HepG2 (cell line): ENCODE measurements at regions not wholly inside any gene's neighbourhood (a gene's known extent, or its start where the extent isn't known, plus 50 kb on each side); places are given as distances from the start of the nearest gene placed in this dataset.

Source experiments
- ATAC-seq: fragments of 200-7000 bp; cut with Tn5 transposase; 3 replicates; pipeline ENCODE4 v1.9.1; 2020; ENCODE audit warnings: mild to moderate bottlenecking, moderate library complexity
- BruUV-seq: library from RNA; stranded (reverse); fragments of 400-500 nt; replicated peaks from 2 replicates; lab custom pipeline; 2021; lab: Mats Ljungman, UMichigan
- CTCF ChIA-PET: fragments of 300-600 bp; formaldehyde crosslinking; extraction: SDS; loops from one replicate; lab custom pipeline; 2021; ENCODE audit warnings: low total read pairs, inconsistent platforms, low intra/inter-chr PET ratio; lab: Yijun Ruan, JAX
- POLR2A ChIA-PET: fragments of 350-600 bp; sonication (Branson Sonifier 250); formaldehyde crosslinking; loops from one replicate; lab custom pipeline; 2020; ENCODE audit warnings: antibody characterized with exemption, inconsistent platforms; lab: Yijun Ruan, JAX
- DNase-seq: peaks from one replicate; pipeline ENCODE4 v3.0.0-alpha.2; 2015; ENCODE audit warnings: low spot score
- FAIRE-seq: peaks from 3 replicates; lab custom pipeline; 2011; peaks lifted over from hg19 to GRCh38; lab: Jason Lieb, UNC
- H2AFZ ChIP-seq: one replicate; pipeline ENCODE4 v1.6.1; 2011; ENCODE audit warnings: low read length, inconsistent platforms
- H3K27ac ChIP-seq: fragments of 300-600 bp; 3 replicates; pipeline ENCODE4 v1.8.0; 2011; ENCODE audit warnings: mixed run types, mild to moderate bottlenecking, mixed read lengths, low read length, inconsistent platforms; ENCODE audit not compliant: insufficient read depth; ENCODE audit errors: extremely low read length
- H3K27me3 ChIP-seq, 2 experiments: fragments of 200-600 bp in 1 of 2; 2 replicates in 1 of 2; 3 replicates in 1 of 2; pipeline versions ENCODE4 v1.6.0 to v1.8.0; 2011; ENCODE audit warnings: low read length in 2 of 2, mild to moderate bottlenecking in 2 of 2, moderate library complexity in 2 of 2, inconsistent platforms in 1 of 2; ENCODE audit not compliant: insufficient read depth in 2 of 2, control insufficient read depth in 1 of 2
- H3K36me3 ChIP-seq, 2 experiments: fragments of 200-600 bp in 1 of 2; replicated peaks in 1 of 2; 2 replicates in 1 of 2; 3 replicates in 1 of 2; pipeline versions ENCODE4 v1.5.1 to v1.8.0; 2011; ENCODE audit warnings: low read length in 2 of 2, inconsistent platforms in 1 of 2; ENCODE audit not compliant: insufficient read depth in 2 of 2, control insufficient read depth in 1 of 2
- H3K4me1 ChIP-seq: 2 replicates; pipeline ENCODE4 v1.5.1; 2012; ENCODE audit warnings: low read length, inconsistent platforms; ENCODE audit not compliant: insufficient read depth
- H3K4me2 ChIP-seq: 2 replicates; pipeline ENCODE4 v1.6.0; 2011; ENCODE audit warnings: low read depth, low read length, inconsistent platforms
- H3K4me3 ChIP-seq, 3 experiments: fragments of 200-600 bp in 1 of 3; sonication (generic), shearing (Covaris generic) in 1 of 3; replicated peaks in 1 of 3; 2 replicates each; pipeline ENCODE4 v1.5.1; 2011 to 2016; ENCODE audit warnings: low read length in 3 of 3, inconsistent platforms in 2 of 3, low read depth in 2 of 3, mild to moderate bottlenecking in 2 of 3, control low read depth in 1 of 3, mixed read lengths in 1 of 3; ENCODE audit not compliant: insufficient read depth in 1 of 3
- H3K79me2 ChIP-seq: one replicate; pipeline ENCODE4 v1.6.1; 2011; ENCODE audit warnings: low read length, inconsistent platforms; ENCODE audit not compliant: insufficient read depth
- H3K9ac ChIP-seq: 2 replicates; pipeline ENCODE4 v1.6.0; 2011; ENCODE audit warnings: mild to moderate bottlenecking, low read depth, low read length, inconsistent platforms; ENCODE audit not compliant: insufficient read depth
- H3K9me3 ChIP-seq: 2 replicates; pipeline ENCODE4 v1.5.1; 2012; ENCODE audit warnings: mild to moderate bottlenecking, low read length
- H4K20me1 ChIP-seq: 2 replicates; pipeline ENCODE4 v1.6.0; 2011; ENCODE audit warnings: inconsistent platforms, mild to moderate bottlenecking, low read length, moderate library complexity; ENCODE audit not compliant: insufficient read depth
- FOXP1 ChIP-seq, 2 experiments: fragments of 450-650 bp in 1 of 2; IDR thresholded peaks; 2 replicates each; pipeline ENCODE4 v1.6.1; 2017 to 2018; ENCODE audit warnings: antibody characterized with exemption in 1 of 2
- REXO4 ChIP-seq: sonication (generic); formaldehyde crosslinking; IDR thresholded peaks from 2 replicates; pipeline ENCODE4 v1.8.0; 2022; ENCODE audit warnings: missing genetic modification reagents, mild to moderate bottlenecking, borderline replicate concordance
- ZNF292 ChIP-seq: sonication (generic); formaldehyde crosslinking; IDR thresholded peaks from 2 replicates; pipeline ENCODE4 v1.8.1; 2022; ENCODE audit warnings: mild to moderate bottlenecking, low read depth, missing genetic modification reagents, borderline replicate concordance
- ZNF503 ChIP-seq: sonication (generic); formaldehyde crosslinking; IDR thresholded peaks from 2 replicates; pipeline ENCODE4 v1.4.0; 2020; ENCODE audit warnings: missing genetic modification reagents
- WGBS: methylation state at CpG from one replicate; pipeline ENCODE4 v1.1.6; 2017; ENCODE audit warnings: low lambda C conversion rate; 5-methylcytosine and 5-hydroxymethylcytosine counted together
- in situ Hi-C: cut with HindIII; loops from 2 replicates; pipeline ENCODE4 v1.10.0; 2017; ENCODE audit warnings: low pct_unique_long_range_greater_than_20kb; ENCODE audit not compliant: extremely low pct_ligation_motif_present
- intact Hi-C: fragments of 100-400 bp; cut with micrococcal nuclease; formaldehyde crosslinking; loops from one replicate; pipeline ENCODE4 v1.10.0; 2022; ENCODE audit not compliant: unreplicated experiment

- no peak for TF ChIP-seq ZNF503
Measured at GRCh38 chr6:8215631-8216030, 113.3 kb upstream of the EEF1E1 start (continued).

GRCh38 chr6:8213995-8214394 is 111.6 kb upstream of the EEF1E1 start:
- Histone ChIP-seq H3K9me3 (no peaks in the 10 kb centered on the region), H3K27me3 (no peaks in the 10 kb centered on the region), H4K20me1 (no peaks in the 10 kb centered on the region), H3K79me2 (no peaks in the 10 kb centered on the region), H2AFZ (no peak overlapping the region), H3K4me3 (no peak overlapping the region), H3K4me2 (no peak overlapping the region), H3K36me3 (no peaks in the 10 kb centered on the region), H3K9ac (no peak overlapping the region), H3K4me1 (no peaks in the 10 kb centered on the region), H3K27ac (no peak overlapping the region)
- FAIRE-seq (no peak), DNase-seq (no peak), ATAC-seq (no peak)
- POLR2A ChIA-PET, result no interaction called here
- CTCF ChIA-PET, result no interaction called here
- intact Hi-C loops, result loop anchor here (10.0 kb wide), 1 partner anchor 489 kb away; the partner anchor contains the start of gene BMP6
- WGBS, result 31% methylated on average over 4 of the region's 4 CpGs
- TF ChIP-seq FOXP1 (IDR thresholded peaks at IDR 0.05), result no peak
- TF ChIP-seq FOXP1 (CRISPR knock-in tag; IDR thresholded peaks at IDR 0.05), result no peak
- TF ChIP-seq ZNF292 (CRISPR knock-in tag), result no peak
- TF ChIP-seq REXO4, result no peak
- BruUV-seq, result no TSS peak
- in situ Hi-C loops, result no loop called here
